Activated CD4-positive, alpha-beta T cell treated with anti-CD3 and anti-CD28 coated beads, Interleukin-2, amount 50 U/mL, for 16 hours (primary cell): ENCODE measurements at regions not wholly inside any gene's neighbourhood (a gene's known extent, or its start where the extent isn't known, plus 50 kb on each side); places are given as distances from the start of the nearest gene placed in this dataset.

Experiments
- DNase-seq: peaks from one replicate; pipeline ENCODE4 v3.0.0-alpha.2; 2020

GRCh38 chr10:129274748-129275474 is 192.1 kb upstream of the MGMT start:
- DNase-seq = no peak

DNA sequence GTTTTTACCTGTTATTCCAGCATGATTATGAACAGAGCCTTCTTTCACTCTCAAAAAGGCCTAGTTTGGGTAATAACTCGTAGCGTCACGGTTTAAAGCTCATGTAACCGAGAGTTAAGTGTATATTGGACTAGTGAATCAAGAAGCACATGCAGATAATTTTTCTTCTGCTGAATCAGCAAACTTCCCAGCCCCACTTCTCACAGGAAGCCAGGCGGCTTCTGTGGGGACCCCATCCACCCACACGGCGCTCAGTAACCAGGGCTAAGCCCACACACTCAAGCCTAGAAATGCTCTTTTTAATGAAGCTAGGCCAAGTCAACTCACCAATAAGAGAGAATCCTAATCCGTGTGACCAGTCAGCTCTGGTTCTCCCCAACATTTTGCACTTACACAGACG is 191.2 kb upstream of the MGMT start:
- DNase-seq = no peak

GRCh38 chr10:129277084-129277483 is 190.0 kb upstream of the MGMT start:
- DNase-seq = no peak

DNA sequence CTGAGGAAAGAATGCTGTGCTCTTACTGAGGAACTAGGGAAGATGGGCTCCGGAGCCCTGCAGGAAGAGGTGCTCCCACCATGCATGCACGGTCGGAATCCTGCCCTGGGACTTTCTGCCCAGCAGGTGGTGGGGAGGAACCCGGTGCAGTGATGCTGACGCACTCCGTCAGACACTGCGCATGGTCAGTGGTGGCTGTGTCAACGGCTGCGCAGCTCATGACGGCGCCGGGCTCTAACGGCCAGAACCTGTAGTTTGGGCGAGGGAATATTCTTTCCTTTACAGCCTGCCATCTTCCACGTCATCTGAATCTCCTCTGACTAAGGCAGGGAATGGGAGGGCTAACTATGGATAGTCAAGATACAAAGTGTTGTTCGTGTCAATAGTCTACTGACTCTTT is 189.2 kb upstream of the MGMT start:
- DNase-seq = no peak

GRCh38 chr10:129278686-129279085 is 188.4 kb upstream of the MGMT start:
- no peak for DNase-seq

- DNase-seq = no peak
These were observed 187.4 kb upstream of the MGMT start for GRCh38 chr10:129279446-129280154.

DNA sequence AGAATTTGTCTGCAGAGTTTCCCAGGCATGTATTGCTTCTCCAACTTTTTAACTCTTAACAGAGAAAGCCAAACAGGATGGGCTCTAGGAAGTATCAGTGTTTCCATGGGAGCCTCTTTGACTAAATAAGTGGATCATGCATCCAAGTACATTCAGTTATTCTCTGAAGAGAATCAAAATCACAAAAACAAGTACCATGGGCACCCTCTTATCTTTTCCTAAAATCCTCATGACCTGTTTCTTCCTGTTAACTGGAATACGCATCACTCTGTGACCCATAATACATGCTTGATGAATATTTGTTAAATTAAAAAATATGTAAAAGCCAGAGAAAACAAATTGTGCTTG is 186.9 kb upstream of the MGMT start:
- no peak for DNase-seq

DNA sequence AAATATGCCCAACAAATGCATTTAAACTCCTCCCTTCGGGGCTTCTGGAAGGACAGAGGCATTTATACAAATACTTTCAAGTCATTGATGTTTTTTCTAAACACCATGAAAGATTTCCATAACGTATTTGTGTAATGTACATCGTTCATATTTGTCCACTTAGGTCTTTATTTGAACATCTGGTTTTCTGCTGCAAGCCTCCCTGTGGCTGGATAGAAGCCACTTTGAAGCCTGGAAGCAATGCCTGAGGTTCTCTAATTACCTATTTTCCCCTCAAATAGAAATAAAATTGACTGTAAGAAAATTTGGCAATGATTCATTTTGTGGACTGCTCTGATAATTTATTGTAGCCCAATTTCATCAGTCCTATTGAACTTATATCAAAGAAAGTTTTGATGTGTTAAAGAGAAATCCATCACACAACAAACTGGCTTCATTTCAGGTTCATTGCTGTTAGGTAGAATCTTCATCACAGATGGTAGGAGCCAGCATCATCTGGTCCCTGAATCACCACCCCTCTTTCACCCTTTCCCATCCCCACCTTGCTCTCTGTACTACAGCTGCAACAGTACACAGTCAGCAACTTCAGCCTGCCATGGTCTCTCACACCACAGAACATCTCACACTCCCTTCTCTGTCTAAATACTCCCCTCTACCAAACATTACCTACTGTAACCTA is 186.0 kb upstream of the MGMT start:
- no peak for DNase-seq

DNA sequence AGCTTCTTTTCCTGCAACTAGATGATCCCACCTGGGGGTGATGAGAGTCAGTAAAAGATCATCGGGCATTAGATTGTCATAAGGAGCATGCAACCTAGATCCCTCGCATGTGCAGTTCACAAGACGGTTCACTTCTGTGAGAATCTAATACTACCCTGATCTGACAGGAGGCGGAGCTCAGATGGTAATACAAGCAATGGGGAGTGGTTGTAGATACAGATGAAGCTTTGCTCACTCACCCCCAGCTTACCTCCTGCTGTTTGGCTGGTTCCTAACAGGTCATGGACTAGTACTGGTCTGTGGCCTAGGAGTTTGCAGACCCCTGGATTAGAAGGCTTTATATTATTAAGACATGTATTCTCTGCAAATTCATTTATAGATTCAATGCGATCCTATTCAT is 181.6 kb upstream of the MGMT start:
- DNase-seq = no peak

DNA sequence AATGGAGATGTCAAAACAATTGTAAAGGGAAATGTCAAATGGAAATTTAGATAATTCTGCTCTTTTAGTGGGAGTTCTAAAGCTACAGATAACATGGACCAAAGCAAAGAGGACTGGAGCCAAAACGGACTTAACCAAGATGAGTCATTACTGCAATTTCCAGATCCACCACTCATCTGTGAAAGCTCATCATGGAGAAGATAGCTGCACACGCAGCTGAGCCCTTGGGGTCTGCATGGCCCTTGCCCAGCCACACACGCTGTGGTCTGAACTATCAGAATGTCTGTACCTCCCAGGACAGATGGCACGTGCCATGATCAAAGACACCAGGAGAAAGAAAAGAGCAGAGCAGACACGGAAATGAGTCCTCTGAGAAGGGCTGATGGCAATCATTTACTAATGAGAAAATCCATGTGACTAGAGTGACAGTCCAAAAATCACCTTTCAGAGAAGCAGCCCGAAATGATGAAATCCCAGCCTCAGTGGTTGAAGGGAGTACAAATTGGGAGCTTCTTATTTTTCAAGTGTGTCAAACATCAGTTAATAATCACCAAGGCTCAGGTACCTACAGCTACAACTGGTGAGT is 177.9 kb upstream of the MGMT start:
- DNase-seq = no peak

DNA sequence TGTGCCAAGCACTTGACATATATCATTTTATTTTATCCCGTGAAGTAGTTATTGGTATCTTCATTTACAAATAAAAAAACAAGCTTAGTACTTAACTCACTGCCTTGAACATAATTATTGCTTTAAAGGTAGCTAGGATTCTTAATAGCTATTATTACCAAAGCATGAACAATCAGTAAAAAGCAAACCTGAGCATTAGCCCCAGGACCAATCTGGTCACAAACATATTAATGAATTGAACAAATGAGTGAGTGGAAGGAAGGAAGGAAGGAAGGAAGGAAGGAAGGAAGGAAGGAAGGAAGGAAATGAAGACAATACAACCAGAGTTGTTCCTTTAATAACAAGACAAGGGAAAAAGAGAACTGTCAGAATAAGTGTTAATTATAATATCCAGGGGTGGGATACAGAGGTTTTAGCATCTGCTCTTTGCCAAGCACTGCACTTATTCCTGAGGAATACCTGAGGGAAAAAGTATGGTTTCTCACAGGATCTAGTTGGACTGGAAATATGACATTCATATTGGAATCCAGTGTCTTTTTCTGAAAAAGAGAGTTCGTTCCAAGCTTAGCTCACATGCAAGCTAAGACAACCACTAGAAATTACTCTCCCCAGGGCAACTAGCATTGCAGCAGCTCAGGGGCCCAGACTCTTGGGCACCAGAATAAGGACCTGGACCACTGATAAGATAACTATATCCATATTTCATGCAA is 172.9 kb upstream of the MGMT start:
- DNase-seq = no peak

DNA sequence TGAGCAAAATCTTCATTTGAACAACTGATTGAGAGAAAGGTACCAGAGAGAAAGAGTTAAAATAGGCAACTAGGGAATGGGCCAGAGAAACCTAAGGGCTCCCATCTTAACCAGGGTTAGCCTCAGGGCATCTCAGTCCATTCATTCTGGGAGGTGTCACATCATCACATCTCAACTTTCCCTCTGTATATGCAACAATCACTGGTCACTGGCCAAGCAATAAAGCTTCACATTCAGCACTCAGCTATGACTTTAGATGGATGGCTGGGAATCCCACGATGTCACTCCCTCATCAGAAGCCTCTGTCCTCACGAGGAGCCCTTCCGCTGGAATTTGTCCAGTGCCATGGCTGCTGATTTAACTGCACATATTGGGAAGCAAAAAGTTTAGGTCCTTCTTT is 172.1 kb upstream of the MGMT start:
- DNase-seq = no peak

- DNase-seq = no peak
These were observed 162.0 kb upstream of the MGMT start for GRCh38 chr10:129305046-129305445.

DNA sequence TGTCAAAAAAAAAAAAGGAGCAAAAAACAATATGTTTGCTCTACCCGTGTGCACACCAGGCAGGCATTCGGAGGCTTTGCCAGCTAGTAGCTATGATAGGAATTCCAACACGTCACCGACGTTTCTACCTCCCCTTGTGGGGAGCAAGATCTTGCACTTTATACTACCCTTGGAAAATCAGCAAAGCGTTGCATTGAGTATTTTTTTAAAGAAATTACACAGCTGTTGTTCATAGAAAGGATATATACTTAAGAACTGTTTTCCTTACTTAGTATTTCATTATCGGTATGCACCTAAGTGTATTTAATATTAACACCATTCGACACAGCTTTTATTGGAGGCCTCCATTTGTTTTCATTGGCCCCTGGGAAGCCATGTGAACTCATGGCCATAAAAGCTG is 159.9 kb upstream of the MGMT start:
- no peak for DNase-seq

DNA sequence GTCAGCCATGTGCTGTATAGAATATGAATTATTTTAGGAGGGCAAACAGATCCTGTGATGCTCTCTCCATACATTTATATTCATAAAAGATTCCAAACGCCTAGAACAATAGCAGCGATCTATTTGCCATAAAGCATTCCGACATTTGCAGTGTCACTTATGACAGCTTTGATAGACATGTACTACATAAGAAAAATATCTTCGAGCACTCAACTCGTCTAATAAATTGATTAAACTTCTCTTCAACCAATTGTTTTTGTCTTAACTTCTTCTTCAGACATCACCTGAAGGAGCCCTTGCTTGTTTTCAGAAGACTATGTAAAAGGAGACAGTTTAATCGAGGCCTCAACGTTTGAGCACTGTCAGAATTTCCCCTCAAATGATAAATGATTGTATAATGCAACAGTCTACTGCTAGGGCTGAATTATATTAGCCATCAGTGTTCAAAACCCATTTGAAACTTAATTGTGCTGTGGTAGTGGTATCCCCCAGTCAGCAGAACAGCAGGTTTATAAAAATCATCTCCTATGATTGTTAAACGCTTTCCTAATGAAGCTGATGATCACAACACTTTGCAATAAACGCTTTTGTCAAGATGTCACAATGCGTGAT is 158.0 kb upstream of the MGMT start:
- DNase-seq = no peak

DNA sequence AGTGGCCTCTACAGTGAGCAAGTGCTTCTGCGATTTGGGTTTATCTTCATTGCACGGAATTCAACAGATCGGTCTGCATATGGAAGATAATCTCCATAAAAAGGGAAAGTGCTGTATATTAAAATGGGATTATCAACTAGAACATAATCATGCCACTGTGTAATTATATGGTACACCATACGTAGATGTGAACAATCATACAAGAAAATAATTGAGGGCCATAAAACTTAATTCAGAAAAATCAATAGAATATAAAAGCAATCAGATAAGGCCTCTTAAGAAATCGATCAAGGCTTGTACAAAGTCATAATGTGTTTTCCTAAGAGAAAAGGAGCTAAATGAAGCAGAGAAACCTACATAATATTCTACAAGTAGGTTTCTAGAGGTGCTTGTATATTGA is 157.5 kb upstream of the MGMT start:
- DNase-seq = no peak

GRCh38 chr10:129310881-129311280 is 156.2 kb upstream of the MGMT start:
- DNase-seq = no peak

- DNase-seq = no peak
These were observed 147.1 kb upstream of the MGMT start for GRCh38 chr10:129319934-129320333.

GRCh38 chr10:129320340-129320739 is 146.7 kb upstream of the MGMT start:
- DNase-seq = no peak

- no peak for DNase-seq
These were observed 145.3 kb upstream of the MGMT start for GRCh38 chr10:129321727-129322126.

GRCh38 chr10:129322933-129323820 is 143.9 kb upstream of the MGMT start:
- DNase-seq = no peak

DNA sequence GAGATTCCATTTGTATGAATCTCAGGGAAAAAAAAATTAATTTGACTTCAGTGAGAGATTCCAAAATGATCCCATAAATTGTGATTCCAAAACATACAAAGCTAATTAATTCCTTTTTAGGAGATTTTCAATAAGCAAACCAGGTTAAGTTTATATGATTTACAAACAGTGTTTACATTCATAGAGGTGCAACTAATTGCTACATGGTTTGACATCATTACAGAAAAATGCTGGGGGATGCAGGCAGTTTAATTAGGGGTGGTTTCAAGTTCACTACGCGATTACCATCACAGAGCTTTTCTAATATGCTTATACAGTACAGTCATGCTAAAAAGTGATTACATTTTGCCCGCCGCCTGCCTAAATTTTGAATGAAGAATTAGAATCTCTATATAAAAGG is 143.2 kb upstream of the MGMT start:
- DNase-seq = no peak
